OCI-LY7 (cell line): ENCODE measurements at regions not wholly inside any gene's neighbourhood (a gene's known extent, or its start where the extent isn't known, plus 50 kb on each side); places are given as distances from the start of the nearest gene placed in this dataset.

Experiments used
- BruUV-seq: library from RNA; stranded (reverse); fragments of 400-500 nt; replicated peaks from 2 replicates; lab custom pipeline; 2021; lab: Mats Ljungman, UMichigan
- CTCF ChIA-PET: fragments of 300-600 bp; sonication (Branson Sonifier 250); formaldehyde crosslinking; loops from one replicate; lab custom pipeline; 2022; ENCODE audit warnings: antibody characterized with exemption; ENCODE audit not compliant: unreplicated experiment; lab: Charles Lee
- POLR2A ChIA-PET: fragments of 300-600 bp; sonication (Branson Sonifier 250); formaldehyde crosslinking; loops from one replicate; lab custom pipeline; 2022; ENCODE audit warnings: antibody characterized with exemption; lab: Charles Lee
- DNase-seq: peaks from one replicate; pipeline ENCODE4 v3.0.0-alpha.2; 2015; ENCODE audit warnings: low spot score
- H2AFZ ChIP-seq: fragments of 200-600 bp; sonication (generic), shearing (Covaris generic); 2 replicates; pipeline ENCODE4 v1.6.1; 2014; ENCODE audit warnings: mild to moderate bottlenecking, antibody characterized with exemption, low read length, moderate library complexity
- H3K27ac ChIP-seq: fragments of 200-600 bp; sonication (generic); 2 replicates; pipeline ENCODE4 v1.5.1; 2014; ENCODE audit warnings: mixed run types, low read depth, mild to moderate bottlenecking, moderate library complexity, low read length, inconsistent platforms; ENCODE audit not compliant: poor library complexity, severe bottlenecking
- H3K36me3 ChIP-seq: fragments of 200-600 bp; sonication (generic); 2 replicates; pipeline ENCODE4 v1.6.1; 2014; ENCODE audit warnings: mild to moderate bottlenecking, antibody characterized with exemption, low read length, moderate library complexity, mixed read lengths; ENCODE audit not compliant: insufficient read depth
- H3K4me1 ChIP-seq: fragments of 200-600 bp; sonication (generic); 2 replicates; pipeline ENCODE4 v1.5.1; 2014; ENCODE audit warnings: mild to moderate bottlenecking, low read length; ENCODE audit not compliant: insufficient read depth, poor library complexity, severe bottlenecking
- H3K4me2 ChIP-seq: fragments of 200-600 bp; sonication (generic); 2 replicates; pipeline ENCODE4 v1.6.1; 2014; ENCODE audit warnings: mild to moderate bottlenecking, low read length
- H3K4me3 ChIP-seq: fragments of 200-600 bp; sonication (generic); 2 replicates; pipeline ENCODE4 v1.5.1; 2014; ENCODE audit warnings: mild to moderate bottlenecking, low read depth, low read length; ENCODE audit not compliant: poor library complexity, severe bottlenecking
- H3K79me2 ChIP-seq: fragments of 200-600 bp; sonication (generic); 2 replicates; pipeline ENCODE4 v1.6.1; 2016; ENCODE audit warnings: low read depth, mild to moderate bottlenecking, low read length, moderate library complexity, mixed read lengths; ENCODE audit not compliant: insufficient read depth
- H3K9me2 ChIP-seq: fragments of 200-600 bp; sonication (generic); 2 replicates; pipeline ENCODE4 v1.6.1; 2016; ENCODE audit warnings: mild to moderate bottlenecking, low read length, mixed read lengths; ENCODE audit not compliant: insufficient read depth
- H3K9me3 ChIP-seq: fragments of 200-600 bp; sonication (generic); 2 replicates; pipeline ENCODE4 v1.6.1; 2014; ENCODE audit warnings: mild to moderate bottlenecking, mixed run types, low read length, mixed read lengths
- H4K20me1 ChIP-seq: fragments of 200-600 bp; sonication (generic); 2 replicates; pipeline ENCODE4 v1.6.1; 2014; ENCODE audit warnings: mild to moderate bottlenecking, antibody characterized with exemption, low read length, moderate library complexity, mixed read lengths; ENCODE audit not compliant: insufficient read depth
- CTCF ChIP-seq: fragments of 200-600 bp; sonication (generic); conservative IDR thresholded peaks from 2 replicates; pipeline ENCODE4 v1.5.1; 2014; ENCODE audit warnings: mild to moderate bottlenecking, antibody characterized with exemption, low read length, moderate library complexity, mixed read lengths
- EZH2phosphoT487 ChIP-seq: fragments of 200-600 bp; sonication (generic); IDR thresholded peaks from 2 replicates; pipeline ENCODE4 v1.6.1; 2018; ENCODE audit warnings: low read depth, borderline replicate concordance, mild to moderate bottlenecking, mixed run types, antibody characterized with exemption, low read length, moderate library complexity, mixed read lengths
- intact Hi-C: fragments of 100-400 bp; cut with micrococcal nuclease; formaldehyde crosslinking; loops from one replicate; pipeline ENCODE4 v1.10.0; 2022; ENCODE audit not compliant: unreplicated experiment

DNA sequence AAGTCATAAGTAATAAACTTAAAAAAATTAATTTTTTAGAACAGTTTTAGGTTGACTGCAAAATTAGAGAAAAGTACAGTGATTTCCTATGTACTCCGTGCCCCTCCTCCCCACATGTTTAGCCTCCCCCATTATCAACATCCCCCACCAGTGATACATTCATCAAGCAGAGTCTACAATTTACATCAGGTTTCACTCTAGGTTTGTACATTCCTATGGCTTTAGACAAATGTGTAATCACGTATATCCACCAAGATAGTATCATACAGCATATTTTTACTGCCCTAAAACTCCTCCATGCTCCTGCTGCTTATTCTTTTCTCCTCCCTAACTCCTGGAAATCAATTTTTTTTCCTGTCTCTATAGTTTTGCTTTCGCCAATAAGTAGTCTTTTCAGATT lies 438.7 kb downstream of the LRFN5 start:
- TF ChIP-seq EZH2phosphoT487: no peak
- TF ChIP-seq CTCF: no peak
- CTCF ChIA-PET: no interaction called here
- BruUV-seq: no TSS peak

DNA sequence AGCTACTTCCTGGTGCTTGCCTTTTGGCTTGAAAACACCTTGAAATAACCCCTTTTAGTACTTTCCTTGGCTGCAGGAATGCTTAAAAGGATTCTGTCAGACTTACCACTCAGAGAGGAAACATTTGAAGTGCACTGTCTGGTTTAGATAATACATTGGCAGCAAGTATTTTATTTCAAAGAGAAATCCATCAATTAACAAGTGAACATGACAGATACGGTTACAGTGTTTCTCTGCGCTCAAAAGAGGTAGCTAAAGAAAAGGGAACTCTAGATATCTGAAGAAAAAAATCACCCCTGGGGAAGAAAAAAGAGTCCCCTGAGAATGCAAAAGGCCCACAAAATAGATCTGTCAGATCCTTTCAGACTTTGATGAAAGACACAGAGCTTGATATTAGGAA lies 421.9 kb downstream of the LRFN5 start:
- Histone ChIP-seq H3K79me2 (no peaks in the 10 kb centered on the region), H3K4me2 (no peak overlapping the region; the same call in 1 of the 2 replicates), H3K9me3 (no peaks in the 10 kb centered on the region), H3K36me3 (no peaks in the 10 kb centered on the region), H3K27ac (no peak overlapping the region), H3K4me3 (no peak overlapping the region), H3K9me2 (no peaks in the 10 kb centered on the region), H2AFZ (no peak overlapping the region), H3K4me1 (no peaks in the 10 kb centered on the region), H4K20me1 (no peaks in the 10 kb centered on the region)
- POLR2A ChIA-PET: no interaction called here
- CTCF ChIA-PET: no interaction called here
- no TSS peak for BruUV-seq
- intact Hi-C loops: no loop called here
- TF ChIP-seq CTCF (no peak), EZH2phosphoT487 (no peak)
- no peak for DNase-seq

More for the DNA sequence above, 438.7 kb downstream of the LRFN5 start:
- no peaks in the 10 kb centered on the region for H3K36me3 ChIP-seq
- H3K9me2 ChIP-seq: no peaks in the 10 kb centered on the region
- DNase-seq: no peak
- no peaks in the 10 kb centered on the region for H4K20me1 ChIP-seq
- H3K79me2 ChIP-seq: no peaks in the 10 kb centered on the region
- H3K27ac ChIP-seq: no peak overlapping the region
- intact Hi-C loops: no loop called here
- no peaks in the 10 kb centered on the region for H3K9me3 ChIP-seq
- no peak overlapping the region for H2AFZ ChIP-seq
- no peak overlapping the region for H3K4me2 ChIP-seq
- POLR2A ChIA-PET: no interaction called here
- H3K4me3 ChIP-seq: no peak overlapping the region
- no peaks in the 10 kb centered on the region for H3K4me1 ChIP-seq

GRCh38 chr14:42027271-42027670 lies 420.6 kb downstream of the LRFN5 start:
- ChIA-PET CTCF (no interaction called here), POLR2A (interaction anchor here (0.7 kb wide), 1 partner anchor 174 kb away, joined by 3 read pairs; no protein-coding TSS in a partner anchor)
- TF ChIP-seq EZH2phosphoT487: no peak
- no peak for TF ChIP-seq CTCF
- no peaks in the 10 kb centered on the region for H3K4me1 ChIP-seq
- no peak overlapping the region for H3K27ac ChIP-seq
- DNase-seq: no peak
- H3K9me2 ChIP-seq: no peaks in the 10 kb centered on the region
- intact Hi-C loops: no loop called here
- no peaks in the 10 kb centered on the region for H3K79me2 ChIP-seq
- H3K36me3 ChIP-seq: no peaks in the 10 kb centered on the region
- BruUV-seq: no TSS peak
- H3K4me2 ChIP-seq: no peak overlapping the region
- no peak overlapping the region for H2AFZ ChIP-seq
- no peaks in the 10 kb centered on the region for H4K20me1 ChIP-seq
- no peak overlapping the region for H3K4me3 ChIP-seq
- no peaks in the 10 kb centered on the region for H3K9me3 ChIP-seq
